Stimulated activated CD4-positive, alpha-beta T cell treated with anti-CD3 and anti-CD28 coated beads, TNF-alpha, amount 100 ng/mL, for 48 hours (primary cell): ENCODE measurements at regions not wholly inside any gene's neighbourhood (a gene's known extent, or its start where the extent isn't known, plus 50 kb on each side); places are given as distances from the start of the nearest gene placed in this dataset.
"Not testable (repeated sequence)": the region's sequence is repeated elsewhere in the genome, so short reads cannot be mapped to it uniquely, and the experiment has no call there.

Source experiments
- DNase-seq, 3 donors: peaks; one replicate each; pipeline ENCODE4 v3.0.0-alpha.2; 2020; ENCODE audit warnings: low read depth in 3 of 3

GRCh38 chr2:40043641-40044040, 264.6 kb upstream of the THUMPD2 start:
- no peak for DNase-seq

- no peak for DNase-seq
Observed at GRCh38 chr2:40043191-40043590, 264.1 kb upstream of the THUMPD2 start.

- DNase-seq, result no peak
Observed at GRCh38 chr2:40041422-40042382, 262.6 kb upstream of the THUMPD2 start.

DNA sequence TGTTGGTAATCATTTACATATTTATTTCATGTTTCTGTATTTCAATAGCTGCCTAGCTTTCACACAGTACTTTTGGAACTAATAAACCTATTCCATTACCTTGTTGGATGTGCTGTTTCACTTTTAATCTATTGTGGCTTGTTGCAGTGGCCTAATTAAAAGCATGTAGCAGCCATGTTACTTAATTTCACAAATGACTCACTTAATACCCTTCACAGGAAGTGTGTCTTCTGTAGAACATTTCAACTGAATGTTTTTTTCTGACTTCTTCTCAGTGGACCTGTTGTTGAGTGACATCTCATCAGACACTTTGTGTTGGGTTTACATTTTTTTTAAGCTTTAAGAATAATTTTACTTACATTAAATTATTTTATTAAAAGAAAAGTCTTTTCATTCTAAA, 260.5 kb upstream of the THUMPD2 start:
- no peak for DNase-seq

- no peak for DNase-seq
Observed at GRCh38 chr2:40038646-40039045, 259.6 kb upstream of the THUMPD2 start.

DNA sequence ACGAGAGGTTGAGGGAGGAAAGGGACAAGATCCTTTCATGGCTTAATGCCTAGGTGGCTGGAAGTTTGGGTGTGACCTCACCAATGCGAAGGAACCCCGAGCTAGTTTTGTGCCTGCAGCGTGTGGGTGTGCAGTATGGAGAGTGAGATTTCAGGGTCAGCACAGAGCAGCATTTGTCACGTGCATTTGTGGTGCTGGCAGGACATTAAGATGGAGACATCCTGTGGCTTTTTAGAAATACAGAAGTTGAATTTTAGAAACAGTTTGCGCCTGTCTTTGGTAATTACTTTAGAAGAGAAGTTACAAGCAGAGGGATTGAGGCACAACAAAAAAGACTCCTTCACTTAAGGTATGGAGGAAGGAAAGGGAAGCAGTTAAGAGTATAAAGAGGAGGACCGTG, 258.2 kb upstream of the THUMPD2 start:
- DNase-seq, result no peak

DNA sequence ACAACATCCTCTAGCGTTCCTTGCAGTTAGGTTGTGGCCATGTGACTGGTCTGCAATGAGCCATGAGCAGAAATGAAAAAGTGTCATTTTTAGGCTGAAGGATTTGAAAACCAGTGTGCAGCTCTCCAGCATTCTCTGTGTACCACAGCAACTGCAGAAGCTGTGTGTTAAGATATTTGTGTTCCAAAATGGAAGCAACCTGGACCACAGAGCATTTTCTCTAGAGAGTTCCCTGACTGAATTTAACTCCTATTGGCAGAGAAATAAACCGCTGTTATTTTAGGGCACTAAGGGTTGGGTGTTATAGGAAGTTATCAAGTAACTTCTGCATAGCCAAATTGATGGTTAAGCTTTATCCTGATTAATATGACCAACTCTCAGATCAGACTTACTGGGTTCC, 257.2 kb upstream of the THUMPD2 start:
- no peak for DNase-seq

- DNase-seq, result no peak
Observed at GRCh38 chr2:40034801-40035200, 255.7 kb upstream of the THUMPD2 start.

DNA sequence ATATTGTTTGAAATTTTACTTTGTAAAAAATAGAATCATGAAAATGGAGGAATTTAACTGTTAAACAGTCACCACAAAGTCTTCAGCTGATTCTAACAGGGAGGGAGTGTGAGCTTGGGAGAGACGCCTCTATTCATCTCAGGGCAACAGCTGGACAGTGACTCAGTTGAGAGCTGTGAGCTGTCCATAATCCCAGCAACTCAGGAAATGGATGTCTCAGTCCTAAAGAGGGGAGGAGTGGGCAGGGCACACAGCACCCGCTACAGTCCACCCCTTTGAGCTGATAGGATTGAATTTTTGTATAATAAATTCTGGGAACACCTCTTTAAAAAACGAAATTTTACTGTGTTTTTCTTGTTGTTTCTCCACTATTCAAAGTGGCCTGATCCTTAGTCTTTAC, 255.1 kb upstream of the THUMPD2 start:
- DNase-seq, result no peak

DNA sequence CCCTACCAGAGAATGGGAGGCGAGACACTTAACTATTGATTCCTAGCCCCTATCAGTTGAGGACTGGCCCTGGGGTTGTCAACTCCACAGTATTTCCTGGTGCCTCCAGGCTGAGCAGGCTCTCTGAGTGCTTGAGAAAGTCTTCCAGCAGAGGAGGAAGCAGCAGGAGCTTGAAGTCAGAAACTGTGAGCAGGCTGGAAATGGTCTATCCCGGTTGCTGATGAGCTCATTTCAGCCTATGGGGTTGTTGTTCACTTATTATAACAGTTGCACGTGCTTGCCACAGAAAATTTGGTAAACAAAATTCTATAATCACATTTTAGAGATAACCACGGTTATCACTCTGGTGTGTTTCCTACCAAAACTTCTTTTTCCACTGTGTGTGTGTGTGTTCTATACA, 254.7 kb upstream of the THUMPD2 start:
- no peak for DNase-seq

GRCh38 chr2:40032650-40033319, 253.7 kb upstream of the THUMPD2 start:
- DNase-seq, result no peak

GRCh38 chr2:40030456-40030975, 251.5 kb upstream of the THUMPD2 start:
- DNase-seq, result no peak

DNA sequence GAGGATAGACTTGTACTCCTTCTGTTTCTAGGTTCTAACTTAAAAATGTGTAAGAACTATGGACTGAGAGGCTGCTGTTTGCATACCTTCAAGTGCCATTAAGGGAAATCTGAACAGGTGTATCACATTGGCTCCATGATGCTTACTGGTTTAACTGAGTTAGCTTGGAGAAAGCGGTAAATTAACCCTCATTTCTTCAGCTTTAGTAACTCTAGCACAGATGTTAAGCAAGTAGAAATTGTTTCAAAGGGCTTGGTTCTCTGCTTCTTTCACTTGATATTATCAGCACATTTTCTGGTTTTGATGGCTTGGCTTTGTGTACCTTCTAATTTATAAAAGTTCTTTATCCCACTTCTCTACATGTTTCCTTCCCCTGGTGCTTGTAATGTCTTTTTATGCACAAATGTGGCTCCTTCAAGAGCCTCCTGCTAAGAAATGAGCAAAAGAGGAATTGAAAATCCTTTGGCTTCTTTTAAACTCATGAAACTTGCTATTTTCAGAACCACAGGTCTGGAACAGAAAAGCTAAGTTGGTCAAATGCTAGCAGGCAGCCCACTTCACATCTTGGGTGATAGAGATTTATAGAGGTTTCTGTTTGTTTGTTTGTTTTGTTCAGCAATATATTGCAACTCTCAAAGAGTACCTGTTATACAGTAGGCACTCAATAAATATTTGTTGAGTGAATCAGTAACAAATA, 249.9 kb upstream of the THUMPD2 start:
- DNase-seq, result no peak

DNA sequence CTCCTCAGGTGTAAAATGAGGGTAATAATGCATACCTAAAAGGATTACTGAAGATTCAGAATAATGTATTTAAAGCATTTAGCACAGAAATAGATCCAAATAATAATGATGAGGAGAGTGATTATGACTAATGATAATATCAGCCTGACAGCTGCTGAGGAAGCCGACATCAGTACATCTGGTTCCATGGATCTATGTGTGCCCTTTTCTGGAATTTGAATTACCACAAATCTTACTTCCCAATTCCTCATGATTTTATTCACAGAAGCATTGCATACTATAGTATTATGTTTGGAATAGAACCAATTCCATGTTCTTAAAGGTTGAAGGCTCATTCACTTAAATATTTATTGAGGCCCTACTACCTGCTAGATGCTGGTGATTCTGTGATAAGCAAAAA, 248.9 kb upstream of the THUMPD2 start:
- no peak for DNase-seq

GRCh38 chr2:40025276-40025675, 246.2 kb upstream of the THUMPD2 start:
- not testable (repeated sequence) for DNase-seq

DNA sequence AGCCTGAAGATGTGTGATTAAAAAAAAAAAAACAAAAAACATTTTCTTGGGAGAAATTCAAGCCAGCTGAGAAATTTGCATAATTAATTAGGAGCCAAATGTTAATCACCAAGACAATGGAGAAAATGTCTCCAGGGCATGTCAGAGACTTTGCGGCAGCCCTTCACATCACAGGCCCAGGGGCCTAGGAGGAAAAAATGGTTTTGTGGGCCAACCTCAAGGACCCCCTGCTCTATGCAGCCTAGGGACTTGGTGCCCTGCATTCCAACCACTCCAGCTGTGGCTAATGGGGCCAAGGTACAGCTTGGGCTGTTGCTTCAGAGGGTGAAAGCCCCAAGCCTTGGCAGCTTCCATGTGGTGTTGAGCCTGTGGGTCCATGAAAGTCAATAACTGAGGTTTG, 241.9 kb upstream of the THUMPD2 start:
- DNase-seq, result no peak

DNA sequence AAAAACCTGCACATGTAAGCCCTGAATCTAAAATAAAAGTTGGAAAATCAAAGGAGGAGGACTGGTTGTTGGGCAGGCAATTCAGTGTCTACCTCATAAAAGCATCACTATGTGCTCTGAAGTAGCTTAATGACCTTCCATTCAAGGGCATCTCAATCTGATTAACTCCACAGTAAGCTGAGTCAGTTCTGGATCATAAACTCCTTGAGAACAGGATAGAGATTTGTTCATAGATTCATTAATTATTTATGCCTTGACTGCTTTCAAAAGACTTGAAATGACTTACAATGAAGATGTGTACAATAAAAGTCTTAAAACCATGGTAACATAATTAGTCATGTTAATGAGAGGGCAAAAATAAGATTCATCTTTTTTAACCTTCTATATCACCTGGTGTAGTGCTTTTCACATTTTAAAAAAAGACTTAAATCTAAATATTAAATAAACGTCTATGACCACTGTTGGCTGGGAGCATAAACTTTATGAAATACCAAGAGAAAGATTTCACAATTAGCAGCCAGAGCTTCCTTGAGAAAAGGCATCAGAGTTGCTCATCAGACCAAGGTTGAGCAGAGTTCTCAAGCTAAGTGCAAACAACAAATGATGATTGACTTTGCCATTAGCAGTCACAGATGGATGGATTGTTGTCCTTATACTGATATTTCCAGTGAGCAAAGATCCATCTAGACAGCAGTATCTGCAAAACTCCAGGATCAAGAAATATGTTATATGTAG, 237.3 kb upstream of the THUMPD2 start:
- DNase-seq, result no peak

GRCh38 chr2:40013962-40014361, 234.9 kb upstream of the THUMPD2 start:
- DNase-seq, result not testable (repeated sequence)

GRCh38 chr2:40004336-40004735, 225.3 kb upstream of the THUMPD2 start:
- DNase-seq, result no peak

DNA sequence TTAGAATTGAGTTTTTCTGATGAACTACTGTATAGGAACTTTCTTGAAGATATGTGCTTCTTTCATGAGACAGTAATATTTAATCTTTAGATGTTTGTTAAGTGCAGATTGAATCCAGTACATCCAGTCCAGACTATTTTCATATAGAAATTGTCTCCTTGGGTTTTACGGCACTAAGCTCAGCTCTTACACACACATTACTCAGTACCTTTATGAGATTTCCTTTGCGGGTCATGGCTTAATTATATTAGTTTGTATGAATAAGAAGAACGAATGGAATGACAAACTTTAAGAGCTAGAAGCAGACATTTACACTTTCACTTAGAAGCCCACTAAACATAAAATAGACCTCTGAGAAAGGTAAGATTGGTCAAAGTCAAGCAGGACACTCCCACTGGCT, 223.3 kb upstream of the THUMPD2 start:
- DNase-seq, result no peak

- DNase-seq, result no peak
Observed at GRCh38 chr2:39999864-40000263, 220.8 kb upstream of the THUMPD2 start.

- DNase-seq, result no peak
Observed at GRCh38 chr2:39998617-39999016, 219.6 kb upstream of the THUMPD2 start.
